Breast epithelium (tissue), 3 donors: ENCODE measurements at regions not wholly inside any gene's neighbourhood (a gene's known extent, or its start where the extent isn't known, plus 50 kb on each side); places are given as distances from the start of the nearest gene placed in this dataset.

Experiments
- POLR2AphosphoS5 ChIP-seq, 3 donors: sonication (generic); formaldehyde crosslinking; IDR thresholded peaks; one replicate each; pipeline ENCODE4 v1.6.1; 2017; ENCODE audit warnings: antibody characterized with exemption in 3 of 3
- TF ChIP-seq, protein P1 (sequence below), 3 donors: fragments of 450-650 bp; IDR thresholded peaks; one replicate each; pipeline ENCODE4 v1.5.1; 2016 to 2017; ENCODE audit warnings: antibody characterized with exemption in 3 of 3, mild to moderate bottlenecking in 3 of 3, moderate library complexity in 3 of 3

DNA sequence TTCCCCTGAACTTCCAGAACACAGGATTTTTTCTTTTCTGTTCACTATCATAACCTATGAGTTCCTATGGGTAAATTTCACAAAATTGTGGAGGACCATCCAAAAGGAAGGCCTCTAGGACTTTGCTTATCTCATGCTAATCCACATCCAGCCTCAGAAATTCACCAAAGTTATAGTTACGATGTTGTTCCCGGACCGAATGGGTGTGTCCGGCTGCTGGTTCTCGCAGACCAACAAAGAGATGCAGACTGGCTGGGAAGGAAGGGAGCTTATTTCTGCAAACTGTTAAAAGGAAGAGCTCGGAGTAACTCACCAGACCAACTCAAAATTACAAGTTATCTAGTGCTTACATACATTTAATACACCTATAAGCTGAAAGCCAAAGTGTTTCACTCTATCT lies 882.9 kb upstream of the SPRY2 start:
- TF ChIP-seq, protein P1, sequence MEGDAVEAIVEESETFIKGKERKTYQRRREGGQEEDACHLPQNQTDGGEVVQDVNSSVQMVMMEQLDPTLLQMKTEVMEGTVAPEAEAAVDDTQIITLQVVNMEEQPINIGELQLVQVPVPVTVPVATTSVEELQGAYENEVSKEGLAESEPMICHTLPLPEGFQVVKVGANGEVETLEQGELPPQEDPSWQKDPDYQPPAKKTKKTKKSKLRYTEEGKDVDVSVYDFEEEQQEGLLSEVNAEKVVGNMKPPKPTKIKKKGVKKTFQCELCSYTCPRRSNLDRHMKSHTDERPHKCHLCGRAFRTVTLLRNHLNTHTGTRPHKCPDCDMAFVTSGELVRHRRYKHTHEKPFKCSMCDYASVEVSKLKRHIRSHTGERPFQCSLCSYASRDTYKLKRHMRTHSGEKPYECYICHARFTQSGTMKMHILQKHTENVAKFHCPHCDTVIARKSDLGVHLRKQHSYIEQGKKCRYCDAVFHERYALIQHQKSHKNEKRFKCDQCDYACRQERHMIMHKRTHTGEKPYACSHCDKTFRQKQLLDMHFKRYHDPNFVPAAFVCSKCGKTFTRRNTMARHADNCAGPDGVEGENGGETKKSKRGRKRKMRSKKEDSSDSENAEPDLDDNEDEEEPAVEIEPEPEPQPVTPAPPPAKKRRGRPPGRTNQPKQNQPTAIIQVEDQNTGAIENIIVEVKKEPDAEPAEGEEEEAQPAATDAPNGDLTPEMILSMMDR (IDR thresholded peaks at IDR 0.05): no peak
- TF ChIP-seq POLR2AphosphoS5 (IDR thresholded peaks at IDR 0.05): no peak
